ENCODE measurements at regions not wholly inside any gene's neighbourhood (a gene's known extent, or its start where the extent isn't known, plus 50 kb on each side); places are given as distances from the start of the nearest gene placed in this dataset.

GRCh38 chr3:59654123-59654479 is 604.3 kb upstream of the CFAP20DC start:
- H3K27ac ChIP-seq (ENCODE audit: low read depth in 1 of 2, low read length in 2 of 2): no peak overlapping the region
- no peaks in the 10 kb centered on the region for H3K36me3 ChIP-seq (ENCODE audit: control insufficient read depth in 4 of 4, insufficient read depth in 3 of 4, low read depth in 1 of 4, low read length in 3 of 4)
- H3K9ac ChIP-seq (ENCODE audit: low read depth in 1 of 2, low read length in 2 of 2): no peak overlapping the region
- 73% methylated on average over 9 of the region's 9 CpGs for WGBS
- H3K4me1 ChIP-seq (ENCODE audit: control insufficient read depth in 4 of 4, insufficient read depth in 4 of 4, low read length in 3 of 4): no peaks in the 10 kb centered on the region
- H3K9me3 ChIP-seq (ENCODE audit: control insufficient read depth in 4 of 4, low read length in 3 of 4): peaks cover 0 to 10% (median 2%) of the 10 kb centered on the region in 4 donors
- H3K27me3 ChIP-seq (ENCODE audit: control insufficient read depth in 4 of 4, insufficient read depth in 4 of 4, low read length in 3 of 4): no peaks in the 10 kb centered on the region
- no peak for TF ChIP-seq FOXA1 (IDR thresholded peaks at IDR 0.05)
- TF ChIP-seq RAD21 (IDR thresholded peaks at IDR 0.05): no peak
- no peak for TF ChIP-seq JUND (IDR thresholded peaks at IDR 0.05)
- no peak for TF ChIP-seq NR2F2 (IDR thresholded peaks at IDR 0.05)
- TF ChIP-seq, protein P1, sequence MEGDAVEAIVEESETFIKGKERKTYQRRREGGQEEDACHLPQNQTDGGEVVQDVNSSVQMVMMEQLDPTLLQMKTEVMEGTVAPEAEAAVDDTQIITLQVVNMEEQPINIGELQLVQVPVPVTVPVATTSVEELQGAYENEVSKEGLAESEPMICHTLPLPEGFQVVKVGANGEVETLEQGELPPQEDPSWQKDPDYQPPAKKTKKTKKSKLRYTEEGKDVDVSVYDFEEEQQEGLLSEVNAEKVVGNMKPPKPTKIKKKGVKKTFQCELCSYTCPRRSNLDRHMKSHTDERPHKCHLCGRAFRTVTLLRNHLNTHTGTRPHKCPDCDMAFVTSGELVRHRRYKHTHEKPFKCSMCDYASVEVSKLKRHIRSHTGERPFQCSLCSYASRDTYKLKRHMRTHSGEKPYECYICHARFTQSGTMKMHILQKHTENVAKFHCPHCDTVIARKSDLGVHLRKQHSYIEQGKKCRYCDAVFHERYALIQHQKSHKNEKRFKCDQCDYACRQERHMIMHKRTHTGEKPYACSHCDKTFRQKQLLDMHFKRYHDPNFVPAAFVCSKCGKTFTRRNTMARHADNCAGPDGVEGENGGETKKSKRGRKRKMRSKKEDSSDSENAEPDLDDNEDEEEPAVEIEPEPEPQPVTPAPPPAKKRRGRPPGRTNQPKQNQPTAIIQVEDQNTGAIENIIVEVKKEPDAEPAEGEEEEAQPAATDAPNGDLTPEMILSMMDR (IDR thresholded peaks at IDR 0.05; ENCODE audit: low read depth, low read length, missing input control): no peak
- no peak for TF ChIP-seq HNF4G (IDR thresholded peaks at IDR 0.05)
- TF ChIP-seq, protein P2, sequence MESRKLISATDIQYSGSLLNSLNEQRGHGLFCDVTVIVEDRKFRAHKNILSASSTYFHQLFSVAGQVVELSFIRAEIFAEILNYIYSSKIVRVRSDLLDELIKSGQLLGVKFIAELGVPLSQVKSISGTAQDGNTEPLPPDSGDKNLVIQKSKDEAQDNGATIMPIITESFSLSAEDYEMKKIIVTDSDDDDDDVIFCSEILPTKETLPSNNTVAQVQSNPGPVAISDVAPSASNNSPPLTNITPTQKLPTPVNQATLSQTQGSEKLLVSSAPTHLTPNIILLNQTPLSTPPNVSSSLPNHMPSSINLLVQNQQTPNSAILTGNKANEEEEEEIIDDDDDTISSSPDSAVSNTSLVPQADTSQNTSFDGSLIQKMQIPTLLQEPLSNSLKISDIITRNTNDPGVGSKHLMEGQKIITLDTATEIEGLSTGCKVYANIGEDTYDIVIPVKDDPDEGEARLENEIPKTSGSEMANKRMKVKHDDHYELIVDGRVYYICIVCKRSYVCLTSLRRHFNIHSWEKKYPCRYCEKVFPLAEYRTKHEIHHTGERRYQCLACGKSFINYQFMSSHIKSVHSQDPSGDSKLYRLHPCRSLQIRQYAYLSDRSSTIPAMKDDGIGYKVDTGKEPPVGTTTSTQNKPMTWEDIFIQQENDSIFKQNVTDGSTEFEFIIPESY (IDR thresholded peaks at IDR 0.05): no peak
- TF ChIP-seq ATF3 (IDR thresholded peaks at IDR 0.05): no peak
- no peak for TF ChIP-seq YY1 (IDR thresholded peaks at IDR 0.05)
- TF ChIP-seq FOXA2 (IDR thresholded peaks at IDR 0.05): no peak
- TF ChIP-seq HNF4A (conservative IDR thresholded peaks at IDR 0.05): no peak
- no peak for DNase-seq (ENCODE audit: low spot score)
- H3K4me3 ChIP-seq (ENCODE audit: low read depth in 1 of 3, low read length in 3 of 3): no peak overlapping the region

GRCh38 chr3:59653405-59654122 is 603.7 kb upstream of the CFAP20DC start:
- Histone ChIP-seq H3K27me3 (ENCODE audit: control insufficient read depth in 4 of 4, insufficient read depth in 4 of 4, low read length in 3 of 4) (no peaks in the 10 kb centered on the region), H3K4me3 (ENCODE audit: low read depth in 1 of 3, low read length in 3 of 3) (no peak overlapping the region), H3K36me3 (ENCODE audit: control insufficient read depth in 4 of 4, insufficient read depth in 3 of 4, low read depth in 1 of 4, low read length in 3 of 4) (no peaks in the 10 kb centered on the region), H3K9me3 (ENCODE audit: control insufficient read depth in 4 of 4, low read length in 3 of 4) (peaks cover 0 to 12% (median 3%) of the 10 kb centered on the region in 4 donors), H3K4me1 (ENCODE audit: control insufficient read depth in 4 of 4, insufficient read depth in 4 of 4, low read length in 3 of 4) (no peaks in the 10 kb centered on the region), H3K9ac (ENCODE audit: low read depth in 1 of 2, low read length in 2 of 2) (no peak overlapping the region), H3K27ac (ENCODE audit: low read depth in 1 of 2, low read length in 2 of 2) (no peak overlapping the region)
- no peak for TF ChIP-seq HNF4A (conservative IDR thresholded peaks at IDR 0.05)
- TF ChIP-seq YY1 (IDR thresholded peaks at IDR 0.05): no peak
- no peak for TF ChIP-seq FOXA1 (IDR thresholded peaks at IDR 0.05)
- no peak for TF ChIP-seq ATF3 (IDR thresholded peaks at IDR 0.05)
- no peak for TF ChIP-seq RAD21 (IDR thresholded peaks at IDR 0.05)
- no peak for TF ChIP-seq NR2F2 (IDR thresholded peaks at IDR 0.05)
- TF ChIP-seq JUND (IDR thresholded peaks at IDR 0.05): no peak
- TF ChIP-seq SP1 (IDR thresholded peaks at IDR 0.05): no peak
- TF ChIP-seq GABPA (IDR thresholded peaks at IDR 0.05 in 1 of 2, conservative IDR thresholded peaks at IDR 0.05 in 1 of 2): no peak
- no peak for TF ChIP-seq EGR1 (IDR thresholded peaks at IDR 0.05; ENCODE audit: low read depth in 2 of 2)
- TF ChIP-seq, protein P1 (IDR thresholded peaks at IDR 0.05; ENCODE audit: low read depth, low read length, missing input control): no peak
- 87% methylated on average over 7 of the region's 7 CpGs for WGBS
- no peak for DNase-seq (ENCODE audit: low spot score)
